GM21786 (cell line): ENCODE measurements at regions not wholly inside any gene's neighbourhood (a gene's known extent, or its start where the extent isn't known, plus 50 kb on each side); places are given as distances from the start of the nearest gene placed in this dataset.
"Not testable (repeated sequence)": the region's sequence is repeated elsewhere in the genome, so short reads cannot be mapped to it uniquely, and the experiment has no call there.

Experiments
- ATAC-seq: cut with Tn5 transposase; IDR thresholded peaks from one replicate; pipeline ENCODE4 v1.9.1; 2021; ENCODE audit not compliant: unreplicated experiment

- ATAC-seq, result not testable (repeated sequence)
Measured at GRCh38 chr5:93682471-93683404, 58.7 kb downstream of the POU5F2 start.

- no peak for ATAC-seq
Measured at GRCh38 chr5:93681432-93681831, 60.0 kb downstream of the POU5F2 start.

GRCh38 chr5:93677359-93677891 lies 64.0 kb downstream of the POU5F2 start:
- ATAC-seq, result no peak

- ATAC-seq, result no peak
Measured at GRCh38 chr5:93676704-93677103, 64.7 kb downstream of the POU5F2 start.

- peak; percentile 69 for ATAC-seq
Measured at GRCh38 chr5:93675460-93676450, 65.6 kb downstream of the POU5F2 start.

- peak; percentile 66 for ATAC-seq
Measured at GRCh38 chr5:93674866-93675459, 66.4 kb downstream of the POU5F2 start.

- ATAC-seq, result no peak
Measured at GRCh38 chr5:93674138-93674537, 67.3 kb downstream of the POU5F2 start.

GRCh38 chr5:93673316-93673954 lies 68.0 kb downstream of the POU5F2 start:
- ATAC-seq, result no peak

- ATAC-seq, result no peak
Measured at GRCh38 chr5:93665648-93666047, 75.8 kb downstream of the POU5F2 start.

- no peak for ATAC-seq
Measured at GRCh38 chr5:93660677-93661076, 77.7 kb downstream of the NR2F1 start.

GRCh38 chr5:93658044-93658443 lies 75.0 kb downstream of the NR2F1 start:
- ATAC-seq, result no peak

- ATAC-seq, result no peak
Measured at GRCh38 chr5:93654676-93655075, 71.7 kb downstream of the NR2F1 start.

- no peak for ATAC-seq
Measured at GRCh38 chr5:93653716-93654115, 70.7 kb downstream of the NR2F1 start.

- no peak for ATAC-seq
Measured at GRCh38 chr5:93649234-93649900, 66.3 kb downstream of the NR2F1 start.

- no peak for ATAC-seq
Measured at GRCh38 chr5:93644760-93645159, 61.7 kb downstream of the NR2F1 start.
